CD4-positive, alpha-beta T cell treated with Interleukin-15 for 1 hour (primary cell): ENCODE measurements at regions not wholly inside any gene's neighbourhood (a gene's known extent, or its start where the extent isn't known, plus 50 kb on each side); places are given as distances from the start of the nearest gene placed in this dataset.

ENCODE experiments used
- DNase-seq: peaks from one replicate; pipeline ENCODE4 v3.0.0-alpha.2; 2020

GRCh38 chr11:69348414-69349235 lies 54.7 kb downstream of the MYEOV start:
- no peak for DNase-seq

GRCh38 chr11:69350040-69350439 lies 56.1 kb downstream of the MYEOV start:
- DNase-seq = no peak

GRCh38 chr11:69350596-69350995 lies 56.6 kb downstream of the MYEOV start:
- DNase-seq = no peak

GRCh38 chr11:69351460-69351859 lies 57.5 kb downstream of the MYEOV start:
- no peak for DNase-seq

GRCh38 chr11:69352166-69352565 lies 58.2 kb downstream of the MYEOV start:
- no peak for DNase-seq

- DNase-seq = no peak
Observed at GRCh38 chr11:69352715-69353319, 58.9 kb downstream of the MYEOV start.

GRCh38 chr11:69353696-69354544 lies 60.0 kb downstream of the MYEOV start:
- no peak for DNase-seq

GRCh38 chr11:69354545-69354897 lies 60.6 kb downstream of the MYEOV start:
- DNase-seq = no peak

- no peak for DNase-seq
Observed at GRCh38 chr11:69355346-69355940, 61.5 kb downstream of the MYEOV start.

- no peak for DNase-seq
Observed at GRCh38 chr11:69355959-69356702, 62.2 kb downstream of the MYEOV start.

GRCh38 chr11:69356703-69357457 lies 62.9 kb downstream of the MYEOV start:
- DNase-seq = no peak

GRCh38 chr11:69357458-69358397 lies 63.8 kb downstream of the MYEOV start:
- no peak for DNase-seq

GRCh38 chr11:69358398-69359020 lies 64.6 kb downstream of the MYEOV start:
- DNase-seq = no peak

GRCh38 chr11:69359735-69360480 lies 66.0 kb downstream of the MYEOV start:
- no peak for DNase-seq

GRCh38 chr11:69360606-69361005 lies 66.7 kb downstream of the MYEOV start:
- DNase-seq = no peak

- DNase-seq = no peak
Observed at GRCh38 chr11:69361048-69361447, 67.1 kb downstream of the MYEOV start.

- DNase-seq = no peak
Observed at GRCh38 chr11:69361466-69361865, 67.5 kb downstream of the MYEOV start.

GRCh38 chr11:69362315-69362714 lies 68.4 kb downstream of the MYEOV start:
- DNase-seq = no peak

GRCh38 chr11:69364921-69365320 lies 71.0 kb downstream of the MYEOV start:
- no peak for DNase-seq
